ENCODE measurements at regions not wholly inside any gene's neighbourhood (a gene's known extent, or its start where the extent isn't known, plus 50 kb on each side); places are given as distances from the start of the nearest gene placed in this dataset.

DNA sequence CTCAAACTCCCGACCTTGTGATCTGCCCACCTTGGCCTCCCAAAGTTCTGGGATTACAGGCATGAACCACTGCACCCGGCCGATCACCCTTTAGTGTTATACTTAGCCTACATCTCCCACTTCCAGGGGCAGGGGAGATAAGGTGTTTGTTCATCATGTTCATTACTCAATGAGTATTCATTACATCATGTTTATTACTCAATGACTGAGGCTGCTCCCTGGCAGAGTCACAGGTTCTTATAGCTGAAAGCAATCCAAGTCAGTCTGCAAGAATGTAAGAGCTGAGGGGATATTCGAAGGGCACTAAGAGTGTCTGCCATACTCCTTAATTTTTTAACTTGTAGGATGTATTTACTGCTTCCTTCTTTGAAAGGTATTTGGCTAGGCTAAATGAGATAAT, 214.2 kb downstream of the SPATA31D1 start:
- Histone ChIP-seq H3K27me3 (ENCODE audit: insufficient read depth, low read length) (no peaks in the 10 kb centered on the region), H3K23ac (ENCODE audit: insufficient read length, low read depth, low read length) (no peak overlapping the region), H3K27ac (ENCODE audit: insufficient read length, low read depth, low read length) (no peak overlapping the region), H2BK15ac (ENCODE audit: low read depth, low read length) (no peak overlapping the region), H4K5ac (ENCODE audit: insufficient read length, low read depth, low read length) (no peak overlapping the region), H4K91ac (ENCODE audit: insufficient read length, low read depth, low read length) (no peak overlapping the region), H2AFZ (ENCODE audit: low read length) (no peak overlapping the region), H3K14ac (ENCODE audit: insufficient read depth, low read length) (no peak overlapping the region), H3K9ac (ENCODE audit: extremely low read depth, insufficient read length, low read length) (no peak overlapping the region), H4K20me1 (ENCODE audit: control insufficient read depth, insufficient read depth, insufficient read length) (no peaks in the 10 kb centered on the region), H2BK20ac (ENCODE audit: low read depth, low read length, poor library complexity, severe bottlenecking) (no peak overlapping the region), H3K4me1 (ENCODE audit: insufficient read depth, low read length) (peaks cover 2% of the 10 kb centered on the region; the same call in 1 of the 2 replicates), H2BK120ac (ENCODE audit: low read depth, low read length, poor library complexity, severe bottlenecking) (no peak overlapping the region), H4K8ac (replicated peaks; ENCODE audit: insufficient read length, low read depth, low read length) (no peak overlapping the region), H3K79me1 (ENCODE audit: insufficient read depth, low read depth, low read length, poor library complexity, severe bottlenecking) (no peaks in the 10 kb centered on the region), H3K23me2 (ENCODE audit: insufficient read length, low read depth, low read length, poor library complexity, severe bottlenecking) (no peaks in the 10 kb centered on the region), H2BK12ac (ENCODE audit: insufficient read length, low read depth, low read length) (no peak overlapping the region), H3K4me2 (ENCODE audit: insufficient read depth, insufficient read length, low read length) (no peak overlapping the region), H2AK5ac (ENCODE audit: insufficient read length, low read length) (no peak overlapping the region), H2BK5ac (ENCODE audit: insufficient read length, low read length) (no peak overlapping the region), H3K18ac (ENCODE audit: insufficient read length, low read depth, low read length) (no peak overlapping the region), H3T11ph (ENCODE audit: low read length) (no peak overlapping the region), H3K56ac (ENCODE audit: insufficient read length, low read depth, low read length) (no peak overlapping the region), H3K9me3 (ENCODE audit: control insufficient read depth, low read depth, low read length) (no peaks in the 10 kb centered on the region), H3K4ac (ENCODE audit: low read depth, low read length) (no peak overlapping the region), H3K79me2 (ENCODE audit: insufficient read depth, low read length) (no peaks in the 10 kb centered on the region)
- Mint-ChIP-seq H3K4me1 (peaks cover 11 to 18% of the 10 kb centered on the region in 2 experiments), H3K9me3 (no peaks in the 10 kb centered on the region), H3K27me3 (ENCODE audit: low read depth) (no peaks in the 10 kb centered on the region), H3K36me3 (ENCODE audit: insufficient read depth in 1 of 3, low read depth in 3 of 3) (no peaks in the 10 kb centered on the region), H3K4me3 (no peak overlapping the region), H3K27ac (no peak overlapping the region)
- TF ChIP-seq, protein P1, sequence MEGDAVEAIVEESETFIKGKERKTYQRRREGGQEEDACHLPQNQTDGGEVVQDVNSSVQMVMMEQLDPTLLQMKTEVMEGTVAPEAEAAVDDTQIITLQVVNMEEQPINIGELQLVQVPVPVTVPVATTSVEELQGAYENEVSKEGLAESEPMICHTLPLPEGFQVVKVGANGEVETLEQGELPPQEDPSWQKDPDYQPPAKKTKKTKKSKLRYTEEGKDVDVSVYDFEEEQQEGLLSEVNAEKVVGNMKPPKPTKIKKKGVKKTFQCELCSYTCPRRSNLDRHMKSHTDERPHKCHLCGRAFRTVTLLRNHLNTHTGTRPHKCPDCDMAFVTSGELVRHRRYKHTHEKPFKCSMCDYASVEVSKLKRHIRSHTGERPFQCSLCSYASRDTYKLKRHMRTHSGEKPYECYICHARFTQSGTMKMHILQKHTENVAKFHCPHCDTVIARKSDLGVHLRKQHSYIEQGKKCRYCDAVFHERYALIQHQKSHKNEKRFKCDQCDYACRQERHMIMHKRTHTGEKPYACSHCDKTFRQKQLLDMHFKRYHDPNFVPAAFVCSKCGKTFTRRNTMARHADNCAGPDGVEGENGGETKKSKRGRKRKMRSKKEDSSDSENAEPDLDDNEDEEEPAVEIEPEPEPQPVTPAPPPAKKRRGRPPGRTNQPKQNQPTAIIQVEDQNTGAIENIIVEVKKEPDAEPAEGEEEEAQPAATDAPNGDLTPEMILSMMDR (conservative IDR thresholded peaks at IDR 0.05) = no peak
- DNase-seq = no peak
- WGBS (ENCODE audit: extremely low coverage, insufficient read length, low lambda C conversion rate) = no CpG with 5 or more reads among the region's 4 CpGs
